GM21367 (cell line): ENCODE measurements at regions not wholly inside any gene's neighbourhood (a gene's known extent, or its start where the extent isn't known, plus 50 kb on each side); places are given as distances from the start of the nearest gene placed in this dataset.

Source experiments
- ATAC-seq: cut with Tn5 transposase; IDR thresholded peaks from one replicate; pipeline ENCODE4 v1.9.1; 2021; ENCODE audit not compliant: unreplicated experiment

- ATAC-seq: no peak
These were observed 50.1 kb upstream of the IGFBP5 start for GRCh38 chr2:216745453-216745852.
